Islet precursor cell (in vitro differentiated cells): ENCODE measurements at regions not wholly inside any gene's neighbourhood (a gene's known extent, or its start where the extent isn't known, plus 50 kb on each side); places are given as distances from the start of the nearest gene placed in this dataset.

Source experiments
- DNase-seq: peaks from one replicate; pipeline ENCODE4 v3.0.0-alpha.2; 2018

- DNase-seq: peak; percentile 63
Measured at GRCh38 chr7:117929237-117929636, 56.0 kb upstream of the CTTNBP2 start.

- no peak for DNase-seq
Measured at GRCh38 chr7:117931314-117931713, 58.1 kb upstream of the CTTNBP2 start.

- no peak for DNase-seq
Measured at GRCh38 chr7:117937049-117937752, 64.0 kb upstream of the CTTNBP2 start.

- DNase-seq: no peak
Measured at GRCh38 chr7:117937753-117938483, 64.7 kb upstream of the CTTNBP2 start.

GRCh38 chr7:117941138-117941810 is 68.0 kb upstream of the CTTNBP2 start:
- no peak for DNase-seq

GRCh38 chr7:117942780-117943179 is 69.5 kb upstream of the CTTNBP2 start:
- DNase-seq: no peak

GRCh38 chr7:117944886-117945285 is 71.6 kb upstream of the CTTNBP2 start:
- DNase-seq: no peak

- peak; percentile 84 for DNase-seq
Measured at GRCh38 chr7:117946151-117946633, 73.0 kb upstream of the CTTNBP2 start.

GRCh38 chr7:117949232-117949631 is 76.0 kb upstream of the CTTNBP2 start:
- no peak for DNase-seq

- DNase-seq: no peak
Measured at GRCh38 chr7:117950601-117951260, 77.5 kb upstream of the CTTNBP2 start.

GRCh38 chr7:117951285-117951684 is 78.0 kb upstream of the CTTNBP2 start:
- peak; percentile 63 for DNase-seq

- no peak for DNase-seq
Measured at GRCh38 chr7:117951691-117952280, 78.5 kb upstream of the CTTNBP2 start.

- no peak for DNase-seq
Measured at GRCh38 chr7:117955046-117955445, 81.8 kb upstream of the CTTNBP2 start.

GRCh38 chr7:117960351-117960750 is 87.1 kb upstream of the CTTNBP2 start:
- no peak for DNase-seq

- DNase-seq: no peak
Measured at GRCh38 chr7:117961235-117961634, 88.0 kb upstream of the CTTNBP2 start.

GRCh38 chr7:117962366-117962994 is 89.2 kb upstream of the CTTNBP2 start:
- no peak for DNase-seq

- no peak for DNase-seq
Measured at GRCh38 chr7:117963264-117964197, 90.3 kb upstream of the CTTNBP2 start.

GRCh38 chr7:117970801-117971200 is 97.6 kb upstream of the CTTNBP2 start:
- no peak for DNase-seq

GRCh38 chr7:117971556-117972244 is 98.5 kb upstream of the CTTNBP2 start:
- DNase-seq: no peak

- DNase-seq: no peak
Measured at GRCh38 chr7:117972606-117973005, 99.4 kb upstream of the CTTNBP2 start.

GRCh38 chr7:117973975-117974374 is 100.7 kb upstream of the CTTNBP2 start:
- no peak for DNase-seq
